NCI-H1436 treated with DMSO at 0.1 percent for 48 hours (cell line): ENCODE measurements at regions not wholly inside any gene's neighbourhood (a gene's known extent, or its start where the extent isn't known, plus 50 kb on each side); places are given as distances from the start of the nearest gene placed in this dataset.

ENCODE experiments used
- DNase-seq: peaks from one replicate; lab custom pipeline; 2025; lab: John Stamatoyannopoulos, UW

GRCh38 chr9:124179196-124180071 is 78.3 kb upstream of the NEK6 start:
- DNase-seq, result no peak

- no peak for DNase-seq
Measured at GRCh38 chr9:124180557-124180956, 77.2 kb upstream of the NEK6 start.

GRCh38 chr9:124182741-124183140 is 75.0 kb upstream of the NEK6 start:
- DNase-seq, result peak; percentile 55

- DNase-seq, result no peak
Measured at GRCh38 chr9:124183772-124184171, 74.0 kb upstream of the NEK6 start.

- DNase-seq, result no peak
Measured at GRCh38 chr9:124185413-124185812, 72.3 kb upstream of the NEK6 start.

GRCh38 chr9:124187311-124187710 is 70.4 kb upstream of the NEK6 start:
- DNase-seq, result no peak

GRCh38 chr9:124188331-124189110 is 69.2 kb upstream of the NEK6 start:
- DNase-seq, result no peak

- no peak for DNase-seq
Measured at GRCh38 chr9:124190761-124191160, 67.0 kb upstream of the NEK6 start.

- DNase-seq, result no peak
Measured at GRCh38 chr9:124191691-124192395, 65.9 kb upstream of the NEK6 start.

GRCh38 chr9:124196814-124197176 is 61.0 kb upstream of the NEK6 start:
- DNase-seq, result no peak

GRCh38 chr9:124197177-124198095 is 60.3 kb upstream of the NEK6 start:
- no peak for DNase-seq

GRCh38 chr9:124198331-124198730 is 59.4 kb upstream of the NEK6 start:
- no peak for DNase-seq

GRCh38 chr9:124198948-124199347 is 58.8 kb upstream of the NEK6 start:
- DNase-seq, result no peak

- DNase-seq, result no peak
Measured at GRCh38 chr9:124199474-124199873, 58.3 kb upstream of the NEK6 start.

GRCh38 chr9:124202447-124202971 is 55.2 kb upstream of the NEK6 start:
- no peak for DNase-seq

- DNase-seq, result no peak
Measured at GRCh38 chr9:124205686-124206352, 51.9 kb upstream of the NEK6 start.

- DNase-seq, result peak; percentile 42
Measured at GRCh38 chr9:124206391-124206790, 51.4 kb upstream of the NEK6 start.
